ENCODE measurements at regions not wholly inside any gene's neighbourhood (a gene's known extent, or its start where the extent isn't known, plus 50 kb on each side); places are given as distances from the start of the nearest gene placed in this dataset.

GRCh38 chr3:55172913-55173312 lies 245.1 kb upstream of the LRTM1 start:
- TF ChIP-seq CTCF (IDR thresholded peaks at IDR 0.05) (no peak), POLR2AphosphoS5 (IDR thresholded peaks at IDR 0.05) (no peak)
